ENCODE measurements at regions not wholly inside any gene's neighbourhood (a gene's known extent, or its start where the extent isn't known, plus 50 kb on each side); places are given as distances from the start of the nearest gene placed in this dataset.
A peak's percentile ranks its signal among the peaks of the same experiment; 100 is the strongest.

DNA sequence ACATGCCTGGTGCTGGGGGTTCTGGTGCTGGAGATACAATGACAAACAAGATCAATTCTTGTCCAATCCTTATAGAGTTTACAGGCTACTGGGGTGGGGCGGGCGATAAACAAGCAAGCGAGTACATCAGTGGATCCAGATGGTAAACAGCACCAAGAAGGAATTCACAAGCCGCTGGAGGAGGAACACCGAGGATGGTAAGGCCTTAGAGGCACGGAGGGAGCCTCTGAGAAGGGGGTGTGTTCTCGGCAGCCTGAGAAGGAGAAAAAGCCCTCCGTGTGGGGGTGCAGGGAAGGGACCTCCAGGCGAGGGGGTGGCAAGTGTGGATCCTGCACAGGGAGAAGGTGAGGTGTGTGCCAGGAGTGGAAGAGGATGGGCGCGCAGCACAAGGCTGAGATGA lies 276.5 kb upstream of the FOXQ1 start (continued):
- TF ChIP-seq, protein P1, sequence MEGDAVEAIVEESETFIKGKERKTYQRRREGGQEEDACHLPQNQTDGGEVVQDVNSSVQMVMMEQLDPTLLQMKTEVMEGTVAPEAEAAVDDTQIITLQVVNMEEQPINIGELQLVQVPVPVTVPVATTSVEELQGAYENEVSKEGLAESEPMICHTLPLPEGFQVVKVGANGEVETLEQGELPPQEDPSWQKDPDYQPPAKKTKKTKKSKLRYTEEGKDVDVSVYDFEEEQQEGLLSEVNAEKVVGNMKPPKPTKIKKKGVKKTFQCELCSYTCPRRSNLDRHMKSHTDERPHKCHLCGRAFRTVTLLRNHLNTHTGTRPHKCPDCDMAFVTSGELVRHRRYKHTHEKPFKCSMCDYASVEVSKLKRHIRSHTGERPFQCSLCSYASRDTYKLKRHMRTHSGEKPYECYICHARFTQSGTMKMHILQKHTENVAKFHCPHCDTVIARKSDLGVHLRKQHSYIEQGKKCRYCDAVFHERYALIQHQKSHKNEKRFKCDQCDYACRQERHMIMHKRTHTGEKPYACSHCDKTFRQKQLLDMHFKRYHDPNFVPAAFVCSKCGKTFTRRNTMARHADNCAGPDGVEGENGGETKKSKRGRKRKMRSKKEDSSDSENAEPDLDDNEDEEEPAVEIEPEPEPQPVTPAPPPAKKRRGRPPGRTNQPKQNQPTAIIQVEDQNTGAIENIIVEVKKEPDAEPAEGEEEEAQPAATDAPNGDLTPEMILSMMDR (IDR thresholded peaks at IDR 0.05 in 2 of 3, conservative IDR thresholded peaks at IDR 0.05 in 1 of 3; ENCODE audit: control insufficient read depth in 2 of 3, extremely low read depth in 1 of 3, insufficient read depth in 1 of 3, low read depth in 3 of 3, low read length in 3 of 3) = no peak
- TF ChIP-seq ZBED1 (IDR thresholded peaks at IDR 0.05; ENCODE audit: borderline replicate concordance) (no peak), ZNF687 (IDR thresholded peaks at IDR 0.05) (no peak)

- Histone ChIP-seq H3K9ac (ENCODE audit: control insufficient read depth, insufficient read depth, low read length) (no peak overlapping the region), H3K4me2 (ENCODE audit: control insufficient read depth, insufficient read depth) (no peak overlapping the region), H3K79me2 (ENCODE audit: control insufficient read depth, insufficient read depth, low read length) (no peaks in the 10 kb centered on the region), H3K4me3 (no peak overlapping the region), H2AFZ (ENCODE audit: control insufficient read depth, low read depth, low read length) (no peak overlapping the region), H4K20me1 (ENCODE audit: control insufficient read depth, insufficient read depth) (no peaks in the 10 kb centered on the region), H3K9me3 (replicated peaks; ENCODE audit: control insufficient read depth, insufficient read depth, low read length) (no peaks in the 10 kb centered on the region; the same call in 1 of the 3 replicates), H3K27me3 (replicated peaks in 1 of 2; ENCODE audit: control insufficient read depth in 2 of 2, insufficient read depth in 2 of 2, low read length in 1 of 2) (no peaks in the 10 kb centered on the region; a peak in 3 of 4 replicates), H3K27ac (ENCODE audit: control insufficient read depth, insufficient read depth) (no peak overlapping the region), H3K4me1 (ENCODE audit: control insufficient read depth, insufficient read depth, low read length) (no peaks in the 10 kb centered on the region), H3K36me3 (ENCODE audit: control insufficient read depth in 2 of 2, insufficient read depth in 2 of 2, low read length in 1 of 2) (no peaks in the 10 kb centered on the region)
- ChIA-PET POLR2A (no interaction called here), CTCF (interaction anchor here (0.6 to 0.7 kb wide), 2 partner anchors 9 to 13 kb away, joined by 3 to 4 read pairs; no protein-coding TSS in a partner anchor), RAD21 (ENCODE audit: unreplicated experiment) (no interaction called here), SMC1A (ENCODE audit: uncharacterized antibody, unreplicated experiment) (no interaction called here)
- intact Hi-C loops (cut with micrococcal nuclease; ENCODE audit: unreplicated experiment) = no loop called here
- DNase-seq (ENCODE audit: low read depth, low spot score) (no peak), FAIRE-seq (peak; percentile 27), ATAC-seq (no peak)
- in situ Hi-C loops (cut with MboI) = no loop called here
- BruUV-seq (replicated peaks) = no TSS peak
- WGBS (ENCODE audit: insufficient coverage, insufficient replicate concordance, low lambda C conversion rate, missing lambda C conversion rate) = 37% methylated on average over 2 of the region's 2 CpGs
- TF ChIP-seq, protein P2, sequence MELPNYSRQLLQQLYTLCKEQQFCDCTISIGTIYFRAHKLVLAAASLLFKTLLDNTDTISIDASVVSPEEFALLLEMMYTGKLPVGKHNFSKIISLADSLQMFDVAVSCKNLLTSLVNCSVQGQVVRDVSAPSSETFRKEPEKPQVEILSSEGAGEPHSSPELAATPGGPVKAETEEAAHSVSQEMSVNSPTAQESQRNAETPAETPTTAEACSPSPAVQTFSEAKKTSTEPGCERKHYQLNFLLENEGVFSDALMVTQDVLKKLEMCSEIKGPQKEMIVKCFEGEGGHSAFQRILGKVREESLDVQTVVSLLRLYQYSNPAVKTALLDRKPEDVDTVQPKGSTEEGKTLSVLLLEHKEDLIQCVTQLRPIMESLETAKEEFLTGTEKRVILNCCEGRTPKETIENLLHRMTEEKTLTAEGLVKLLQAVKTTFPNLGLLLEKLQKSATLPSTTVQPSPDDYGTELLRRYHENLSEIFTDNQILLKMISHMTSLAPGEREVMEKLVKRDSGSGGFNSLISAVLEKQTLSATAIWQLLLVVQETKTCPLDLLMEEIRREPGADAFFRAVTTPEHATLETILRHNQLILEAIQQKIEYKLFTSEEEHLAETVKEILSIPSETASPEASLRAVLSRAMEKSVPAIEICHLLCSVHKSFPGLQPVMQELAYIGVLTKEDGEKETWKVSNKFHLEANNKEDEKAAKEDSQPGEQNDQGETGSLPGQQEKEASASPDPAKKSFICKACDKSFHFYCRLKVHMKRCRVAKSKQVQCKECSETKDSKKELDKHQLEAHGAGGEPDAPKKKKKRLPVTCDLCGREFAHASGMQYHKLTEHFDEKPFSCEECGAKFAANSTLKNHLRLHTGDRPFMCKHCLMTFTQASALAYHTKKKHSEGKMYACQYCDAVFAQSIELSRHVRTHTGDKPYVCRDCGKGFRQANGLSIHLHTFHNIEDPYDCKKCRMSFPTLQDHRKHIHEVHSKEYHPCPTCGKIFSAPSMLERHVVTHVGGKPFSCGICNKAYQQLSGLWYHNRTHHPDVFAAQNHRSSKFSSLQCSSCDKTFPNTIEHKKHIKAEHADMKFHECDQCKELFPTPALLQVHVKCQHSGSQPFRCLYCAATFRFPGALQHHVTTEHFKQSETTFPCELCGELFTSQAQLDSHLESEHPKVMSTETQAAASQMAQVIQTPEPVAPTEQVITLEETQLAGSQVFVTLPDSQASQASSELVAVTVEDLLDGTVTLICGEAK (IDR thresholded peaks at IDR 0.05; ENCODE audit: borderline replicate concordance) = no peak
- TF ChIP-seq ZNF24 (IDR thresholded peaks at IDR 0.05) (no peak), HDGF (IDR thresholded peaks at IDR 0.05) (no peak), ZNF274 (IDR thresholded peaks at IDR 0.05; ENCODE audit: insufficient read depth, insufficient read length) (no peak), MYB (IDR thresholded peaks at IDR 0.05; ENCODE audit: borderline replicate concordance, low read depth, low read length) (no peak), SMAD1 (IDR thresholded peaks at IDR 0.05; ENCODE audit: low read depth, partially characterized antibody) (no peak), NFYA (IDR thresholded peaks at IDR 0.05; ENCODE audit: borderline replicate concordance, low read depth, low read length) (no peak), SIN3A (IDR thresholded peaks at IDR 0.05; ENCODE audit: low read depth, low read length) (no peak), CREM (IDR thresholded peaks at IDR 0.05; ENCODE audit: low read depth) (no peak), EZH2 (IDR thresholded peaks at IDR 0.05; ENCODE audit: borderline replicate concordance, control insufficient read depth, low read depth, low read length) (no peak), FOXK2 (IDR thresholded peaks at IDR 0.05) (no peak), RUNX3 (IDR thresholded peaks at IDR 0.05; ENCODE audit: low read length) (no peak)
Measured at GRCh38 chr6:1031720-1032119, 280.2 kb upstream of the FOXQ1 start.

Data from GM12878 (cell line).